Prostate gland (tissue), 2 donors: ENCODE measurements at regions not wholly inside any gene's neighbourhood (a gene's known extent, or its start where the extent isn't known, plus 50 kb on each side); places are given as distances from the start of the nearest gene placed in this dataset.

ENCODE experiments used
- DNase-seq: peaks from one replicate; pipeline ENCODE4 v3.0.0-alpha.2; 2019; ENCODE audit warnings: low spot score
- H3K27ac ChIP-seq, 2 donors: fragments of 200-600 bp; sonication (generic); 2 replicates each; pipeline ENCODE4 v1.5.1; 2017 to 2019
- H3K27me3 ChIP-seq: fragments of 200-600 bp; sonication (generic); replicated peaks from 2 replicates; pipeline ENCODE4 v1.5.1; 2019; ENCODE audit not compliant: insufficient read depth
- H3K36me3 ChIP-seq, 2 donors: fragments of 200-600 bp; sonication (generic); 1 replicate in 1 of 2; 2 replicates in 1 of 2; pipeline versions ENCODE4 v1.5.1 to v1.8.1; 2017 to 2019
- H3K4me1 ChIP-seq: fragments of 200-600 bp; sonication (generic); replicated peaks from 2 replicates; pipeline ENCODE4 v1.5.1; 2019
- H3K4me3 ChIP-seq, 2 donors: fragments of 200-600 bp; sonication (generic); 2 replicates each; pipeline ENCODE4 v1.5.1; 2017 to 2019
- H3K9me3 ChIP-seq: fragments of 200-600 bp; sonication (generic); 2 replicates; pipeline ENCODE4 v1.5.1; 2017
- CTCF ChIP-seq, 4 experiments: fragments of 200-600 bp in 2 of 4; fragments of 450-650 bp in 2 of 4; sonication (generic) in 2 of 4; IDR thresholded peaks; 1 replicate in 3 of 4; 2 replicates in 1 of 4; pipeline ENCODE4 v1.5.1; 2016 to 2019; ENCODE audit warnings: antibody characterized with exemption in 4 of 4, mild to moderate bottlenecking in 2 of 4, moderate library complexity in 2 of 4
- POLR2A ChIP-seq: fragments of 450-650 bp; IDR thresholded peaks from one replicate; pipeline ENCODE4 v1.6.1; 2016; ENCODE audit warnings: antibody characterized with exemption, mild to moderate bottlenecking
- POLR2AphosphoS5 ChIP-seq: sonication (generic); formaldehyde crosslinking; IDR thresholded peaks from one replicate; pipeline ENCODE4 v1.6.1; 2017; ENCODE audit warnings: antibody characterized with exemption
- WGBS: methylation state at CpG from one replicate; pipeline ENCODE4 v1.1.5; 2018; 5-methylcytosine and 5-hydroxymethylcytosine counted together
- intact Hi-C: fragments of 100-400 bp; cut with DNase I; formaldehyde crosslinking; loops from one replicate; pipeline ENCODE4 v1.14.2; 2022

- no peaks in the 10 kb centered on the region for H3K9me3 ChIP-seq
- no peaks in the 10 kb centered on the region for H3K27me3 ChIP-seq
- H3K27ac ChIP-seq: no peak overlapping the region
- intact Hi-C loops: loop anchor here (10.0 kb wide), 1 partner anchor 428 kb away; no protein-coding TSS in a partner anchor
- 90% methylated on average over 1 of the region's 1 CpG for WGBS
- no peak overlapping the region for H3K4me3 ChIP-seq
- DNase-seq: no peak
- H3K4me1 ChIP-seq: peaks cover 7% of the 10 kb centered on the region
- no peaks in the 10 kb centered on the region for H3K36me3 ChIP-seq
- TF ChIP-seq POLR2A (no peak), POLR2AphosphoS5 (no peak), CTCF (IDR thresholded peaks at IDR 0.05) (no peak)
Observed at GRCh38 chr9:81822967-81823366, 105.3 kb upstream of the SPATA31D4 start.

- no peaks in the 10 kb centered on the region for H3K27me3 ChIP-seq
Observed at GRCh38 chr9:81823672-81824554, 104.3 kb upstream of the SPATA31D4 start.

GRCh38 chr9:81824802-81825730 is 103.2 kb upstream of the SPATA31D4 start:
- intact Hi-C loops: loop anchor here (10.0 kb wide), 1 partner anchor 430 kb away; no protein-coding TSS in a partner anchor
- no peak for DNase-seq
- 96% methylated on average over 8 of the region's 8 CpGs for WGBS
- Histone ChIP-seq H3K27me3 (no peaks in the 10 kb centered on the region), H3K4me3 (no peak overlapping the region), H3K27ac (no peak overlapping the region), H3K4me1 (peaks cover 3% of the 10 kb centered on the region), H3K9me3 (no peaks in the 10 kb centered on the region), H3K36me3 (no peaks in the 10 kb centered on the region)
- TF ChIP-seq CTCF (IDR thresholded peaks at IDR 0.05) (no peak), POLR2AphosphoS5 (no peak), POLR2A (no peak)

More at GRCh38 chr9:81823672-81824554, 104.3 kb upstream of the SPATA31D4 start:
- no peak overlapping the region for H3K27ac ChIP-seq
- H3K9me3 ChIP-seq: no peaks in the 10 kb centered on the region
- H3K36me3 ChIP-seq: no peaks in the 10 kb centered on the region
- H3K4me1 ChIP-seq: peaks cover 7% of the 10 kb centered on the region
- no peak overlapping the region for H3K4me3 ChIP-seq
- TF ChIP-seq POLR2AphosphoS5 (no peak), POLR2A (no peak), CTCF (IDR thresholded peaks at IDR 0.05) (no peak)
- no peak for DNase-seq
- intact Hi-C loops: loop anchor here (10.0 kb wide), 1 partner anchor 429 kb away; no protein-coding TSS in a partner anchor
- WGBS: 95% methylated on average over 11 of the region's 11 CpGs

- Histone ChIP-seq H3K27ac (no peak overlapping the region), H3K27me3 (no peaks in the 10 kb centered on the region), H3K9me3 (no peaks in the 10 kb centered on the region), H3K4me1 (no peaks in the 10 kb centered on the region), H3K36me3 (no peaks in the 10 kb centered on the region), H3K4me3 (no peak overlapping the region)
- WGBS: 94% methylated on average over 3 of the region's 3 CpGs
- intact Hi-C loops: loop anchor here (10.0 kb wide), 1 partner anchor 431 kb away; no protein-coding TSS in a partner anchor
- DNase-seq: no peak
- no peak for TF ChIP-seq POLR2A
- no peak for TF ChIP-seq CTCF (IDR thresholded peaks at IDR 0.05)
- TF ChIP-seq POLR2AphosphoS5: no peak
Observed at GRCh38 chr9:81825846-81826516, 102.2 kb upstream of the SPATA31D4 start.
